GM19468 (cell line): ENCODE measurements at regions not wholly inside any gene's neighbourhood (a gene's known extent, or its start where the extent isn't known, plus 50 kb on each side); places are given as distances from the start of the nearest gene placed in this dataset.

Experiments used
- ATAC-seq: cut with Tn5 transposase; IDR thresholded peaks from one replicate; pipeline ENCODE4 v1.9.1; 2021; ENCODE audit warnings: mild to moderate bottlenecking, moderate library complexity, moderate number of reproducible peaks; ENCODE audit not compliant: unreplicated experiment; ENCODE audit errors: extremely low read depth

- no peak for ATAC-seq
Observed at GRCh38 chr1:37233606-37234005, 199.3 kb upstream of the GRIK3 start.

- no peak for ATAC-seq
Observed at GRCh38 chr1:37234941-37235418, 200.7 kb upstream of the GRIK3 start.

GRCh38 chr1:37237948-37238347 lies 203.6 kb upstream of the GRIK3 start:
- no peak for ATAC-seq

- ATAC-seq = no peak
Observed at GRCh38 chr1:37238364-37239224, 204.3 kb upstream of the GRIK3 start.

GRCh38 chr1:37239225-37239740 lies 205.0 kb upstream of the GRIK3 start:
- ATAC-seq = no peak

GRCh38 chr1:37240897-37241296 lies 206.6 kb upstream of the GRIK3 start:
- no peak for ATAC-seq

GRCh38 chr1:37242501-37242900 lies 208.2 kb upstream of the GRIK3 start:
- ATAC-seq = no peak

GRCh38 chr1:37243368-37244082 lies 209.2 kb upstream of the GRIK3 start:
- ATAC-seq = no peak

GRCh38 chr1:37244083-37244480 lies 209.8 kb upstream of the GRIK3 start:
- ATAC-seq = no peak

- no peak for ATAC-seq
Observed at GRCh38 chr1:37244815-37245214, 210.5 kb upstream of the GRIK3 start.

GRCh38 chr1:37246631-37247030 lies 212.3 kb upstream of the GRIK3 start:
- ATAC-seq = no peak

GRCh38 chr1:37250371-37250770 lies 216.1 kb upstream of the GRIK3 start:
- no peak for ATAC-seq

- no peak for ATAC-seq
Observed at GRCh38 chr1:37255136-37255795, 219.1 kb upstream of the ZC3H12A start.

- no peak for ATAC-seq
Observed at GRCh38 chr1:37255868-37256267, 218.5 kb upstream of the ZC3H12A start.

- ATAC-seq = no peak
Observed at GRCh38 chr1:37257646-37258045, 216.7 kb upstream of the ZC3H12A start.

- no peak for ATAC-seq
Observed at GRCh38 chr1:37258068-37258467, 216.3 kb upstream of the ZC3H12A start.

- ATAC-seq = no peak
Observed at GRCh38 chr1:37259019-37259418, 215.4 kb upstream of the ZC3H12A start.

GRCh38 chr1:37261129-37261528 lies 213.3 kb upstream of the ZC3H12A start:
- no peak for ATAC-seq

GRCh38 chr1:37262439-37263170 lies 211.8 kb upstream of the ZC3H12A start:
- no peak for ATAC-seq

GRCh38 chr1:37265156-37265555 lies 209.2 kb upstream of the ZC3H12A start:
- ATAC-seq = no peak
